HCT116 (cell line): ENCODE measurements at regions not wholly inside any gene's neighbourhood (a gene's known extent, or its start where the extent isn't known, plus 50 kb on each side); places are given as distances from the start of the nearest gene placed in this dataset.

Source experiments
- EGR1 ChIP-seq: IDR thresholded peaks from 2 replicates; pipeline ENCODE4 v1.6.1; 2012; ENCODE audit warnings: low read depth
- ELF1 ChIP-seq: IDR thresholded peaks from 2 replicates; pipeline ENCODE4 v1.6.1; 2012; ENCODE audit warnings: low read depth, borderline replicate concordance
- EZH2 ChIP-seq: fragments of 200-600 bp; sonication (generic); IDR thresholded peaks from 2 replicates; pipeline ENCODE4 v1.6.1; 2017; ENCODE audit warnings: antibody characterized with exemption, mixed run types
- POLR2A ChIP-seq: IDR thresholded peaks from 2 replicates; pipeline ENCODE4 v1.7.0; 2011; ENCODE audit warnings: borderline replicate concordance; ENCODE audit not compliant: insufficient read depth, insufficient read length; ENCODE audit errors: extremely low read depth
- POLR2AphosphoS5 ChIP-seq: IDR thresholded peaks from 2 replicates; pipeline ENCODE4 v1.6.1; 2011; ENCODE audit warnings: mild to moderate bottlenecking, low read depth, low read length, moderate library complexity
- SIN3A ChIP-seq: IDR thresholded peaks from 2 replicates; pipeline ENCODE4 v1.6.1; 2012; ENCODE audit warnings: low read depth
- SRF ChIP-seq: IDR thresholded peaks from 2 replicates; pipeline ENCODE4 v1.6.1; 2012; ENCODE audit warnings: low read depth
- ZNF274 ChIP-seq: fragments of 200-500 bp; sonication (Bioruptor generic); IDR thresholded peaks from 2 replicates; pipeline ENCODE4 v1.6.1; 2014; ENCODE audit warnings: mild to moderate bottlenecking, low read depth, low read length, inconsistent platforms
- TF ChIP-seq, protein P1 (sequence below), 3 experiments: fragments of 200-600 bp in 1 of 3; sonication (generic) in 1 of 3; IDR thresholded peaks in 2 of 3; conservative IDR thresholded peaks in 1 of 3; 2 replicates each; pipeline ENCODE4 v1.5.1; 2012 to 2017; ENCODE audit warnings: low read depth in 2 of 3, low read length in 2 of 3, antibody characterized with exemption in 1 of 3, borderline replicate concordance in 1 of 3, control low read depth in 1 of 3, mild to moderate bottlenecking in 1 of 3, mixed read lengths in 1 of 3, mixed run types in 1 of 3, moderate library complexity in 1 of 3; ENCODE audit not compliant: insufficient read depth in 1 of 3
- TF ChIP-seq, protein P2 (sequence below): IDR thresholded peaks from 2 replicates; pipeline ENCODE4 v1.6.1; 2012
- TF ChIP-seq, protein P3 (sequence below): IDR thresholded peaks from 2 replicates; pipeline ENCODE4 v1.6.1; 2012; ENCODE audit warnings: low read depth
- TF ChIP-seq, protein P4 (sequence below): IDR thresholded peaks from 2 replicates; pipeline ENCODE4 v1.6.1; 2012

DNA sequence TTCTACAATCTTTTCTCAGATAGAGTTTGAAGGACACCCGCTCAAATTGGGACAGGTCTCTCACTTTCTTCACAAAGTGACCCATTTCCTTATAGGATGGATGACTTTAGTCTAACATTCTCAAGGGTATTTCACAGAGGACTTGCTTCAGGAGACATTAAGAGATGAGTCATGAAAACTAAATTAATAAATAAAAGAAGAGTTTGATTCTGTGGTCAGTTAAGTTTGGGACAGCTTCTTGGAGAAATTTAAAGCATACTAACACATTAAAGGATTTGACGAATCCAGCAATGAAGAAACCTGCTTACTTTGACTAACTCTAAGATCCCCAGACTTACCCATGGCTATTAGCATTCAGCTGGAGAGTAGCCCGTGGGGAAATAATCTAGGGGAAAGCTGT is 95.6 kb upstream of the RAB3GAP2 start:
- TF ChIP-seq POLR2A (no peak), POLR2AphosphoS5 (no peak), EZH2 (no peak), EGR1 (no peak), ELF1 (no peak), SIN3A (no peak), ZNF274 (no peak), SRF (no peak)
- TF ChIP-seq, protein P1, sequence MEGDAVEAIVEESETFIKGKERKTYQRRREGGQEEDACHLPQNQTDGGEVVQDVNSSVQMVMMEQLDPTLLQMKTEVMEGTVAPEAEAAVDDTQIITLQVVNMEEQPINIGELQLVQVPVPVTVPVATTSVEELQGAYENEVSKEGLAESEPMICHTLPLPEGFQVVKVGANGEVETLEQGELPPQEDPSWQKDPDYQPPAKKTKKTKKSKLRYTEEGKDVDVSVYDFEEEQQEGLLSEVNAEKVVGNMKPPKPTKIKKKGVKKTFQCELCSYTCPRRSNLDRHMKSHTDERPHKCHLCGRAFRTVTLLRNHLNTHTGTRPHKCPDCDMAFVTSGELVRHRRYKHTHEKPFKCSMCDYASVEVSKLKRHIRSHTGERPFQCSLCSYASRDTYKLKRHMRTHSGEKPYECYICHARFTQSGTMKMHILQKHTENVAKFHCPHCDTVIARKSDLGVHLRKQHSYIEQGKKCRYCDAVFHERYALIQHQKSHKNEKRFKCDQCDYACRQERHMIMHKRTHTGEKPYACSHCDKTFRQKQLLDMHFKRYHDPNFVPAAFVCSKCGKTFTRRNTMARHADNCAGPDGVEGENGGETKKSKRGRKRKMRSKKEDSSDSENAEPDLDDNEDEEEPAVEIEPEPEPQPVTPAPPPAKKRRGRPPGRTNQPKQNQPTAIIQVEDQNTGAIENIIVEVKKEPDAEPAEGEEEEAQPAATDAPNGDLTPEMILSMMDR (IDR thresholded peaks at IDR 0.05 in 2 of 3, conservative IDR thresholded peaks at IDR 0.05 in 1 of 3; ENCODE audit: borderline replicate concordance in 1 of 3, insufficient read depth in 1 of 3, low read depth in 2 of 3, low read length in 2 of 3) = no peak
- TF ChIP-seq, protein P2, sequence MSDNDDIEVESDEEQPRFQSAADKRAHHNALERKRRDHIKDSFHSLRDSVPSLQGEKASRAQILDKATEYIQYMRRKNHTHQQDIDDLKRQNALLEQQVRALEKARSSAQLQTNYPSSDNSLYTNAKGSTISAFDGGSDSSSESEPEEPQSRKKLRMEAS = no peak
- TF ChIP-seq, protein P3, sequence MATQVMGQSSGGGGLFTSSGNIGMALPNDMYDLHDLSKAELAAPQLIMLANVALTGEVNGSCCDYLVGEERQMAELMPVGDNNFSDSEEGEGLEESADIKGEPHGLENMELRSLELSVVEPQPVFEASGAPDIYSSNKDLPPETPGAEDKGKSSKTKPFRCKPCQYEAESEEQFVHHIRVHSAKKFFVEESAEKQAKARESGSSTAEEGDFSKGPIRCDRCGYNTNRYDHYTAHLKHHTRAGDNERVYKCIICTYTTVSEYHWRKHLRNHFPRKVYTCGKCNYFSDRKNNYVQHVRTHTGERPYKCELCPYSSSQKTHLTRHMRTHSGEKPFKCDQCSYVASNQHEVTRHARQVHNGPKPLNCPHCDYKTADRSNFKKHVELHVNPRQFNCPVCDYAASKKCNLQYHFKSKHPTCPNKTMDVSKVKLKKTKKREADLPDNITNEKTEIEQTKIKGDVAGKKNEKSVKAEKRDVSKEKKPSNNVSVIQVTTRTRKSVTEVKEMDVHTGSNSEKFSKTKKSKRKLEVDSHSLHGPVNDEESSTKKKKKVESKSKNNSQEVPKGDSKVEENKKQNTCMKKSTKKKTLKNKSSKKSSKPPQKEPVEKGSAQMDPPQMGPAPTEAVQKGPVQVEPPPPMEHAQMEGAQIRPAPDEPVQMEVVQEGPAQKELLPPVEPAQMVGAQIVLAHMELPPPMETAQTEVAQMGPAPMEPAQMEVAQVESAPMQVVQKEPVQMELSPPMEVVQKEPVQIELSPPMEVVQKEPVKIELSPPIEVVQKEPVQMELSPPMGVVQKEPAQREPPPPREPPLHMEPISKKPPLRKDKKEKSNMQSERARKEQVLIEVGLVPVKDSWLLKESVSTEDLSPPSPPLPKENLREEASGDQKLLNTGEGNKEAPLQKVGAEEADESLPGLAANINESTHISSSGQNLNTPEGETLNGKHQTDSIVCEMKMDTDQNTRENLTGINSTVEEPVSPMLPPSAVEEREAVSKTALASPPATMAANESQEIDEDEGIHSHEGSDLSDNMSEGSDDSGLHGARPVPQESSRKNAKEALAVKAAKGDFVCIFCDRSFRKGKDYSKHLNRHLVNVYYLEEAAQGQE = no peak
- TF ChIP-seq, protein P4, sequence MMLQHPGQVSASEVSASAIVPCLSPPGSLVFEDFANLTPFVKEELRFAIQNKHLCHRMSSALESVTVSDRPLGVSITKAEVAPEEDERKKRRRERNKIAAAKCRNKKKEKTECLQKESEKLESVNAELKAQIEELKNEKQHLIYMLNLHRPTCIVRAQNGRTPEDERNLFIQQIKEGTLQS = no peak
